ENCODE measurements at regions not wholly inside any gene's neighbourhood (a gene's known extent, or its start where the extent isn't known, plus 50 kb on each side); places are given as distances from the start of the nearest gene placed in this dataset.
"Not testable (repeated sequence)": the region's sequence is repeated elsewhere in the genome, so short reads cannot be mapped to it uniquely, and the experiment has no call there.

DNA sequence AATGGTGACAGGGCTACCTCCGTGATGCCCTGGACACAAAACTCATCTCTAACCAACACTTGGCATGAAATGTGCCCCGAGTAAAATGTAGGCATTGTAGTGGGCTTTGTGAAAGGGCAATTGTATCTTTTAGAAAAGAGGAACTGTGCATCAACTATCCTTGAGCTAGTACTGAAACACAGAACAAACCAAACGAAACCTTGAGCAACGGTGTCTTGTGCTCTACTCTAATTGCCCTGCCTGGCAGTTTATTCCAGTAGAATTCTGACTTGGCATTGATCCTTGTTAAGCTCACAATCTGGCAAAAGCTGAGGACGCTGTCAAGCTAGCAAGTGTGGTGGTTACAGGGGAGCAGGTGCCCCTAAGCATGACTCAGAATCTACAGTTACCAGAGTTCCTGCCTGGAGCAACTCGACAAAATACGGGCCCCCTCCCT lies 707.1 kb upstream of the SPRY2 start:
- in situ Hi-C loops (cut with HindIII; ENCODE audit: low sequenced_read_pairs): no loop called here

DNA sequence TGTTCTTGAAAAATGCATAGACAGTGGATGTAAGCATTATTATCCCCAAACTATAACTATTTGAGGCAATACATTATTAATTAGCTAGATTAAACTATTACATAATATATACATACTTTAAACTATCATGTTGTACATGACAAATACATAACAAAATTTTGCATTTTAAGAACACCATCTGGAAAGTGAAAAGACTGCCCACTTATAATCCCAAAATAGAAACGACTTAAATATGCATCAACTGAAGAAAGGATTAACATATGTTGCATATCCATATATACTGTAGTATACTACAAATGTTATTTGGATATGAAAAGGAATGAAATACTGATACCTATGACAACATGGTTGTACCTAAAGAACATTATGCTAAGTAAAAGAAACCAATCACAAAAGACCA lies 700.8 kb upstream of the SPRY2 start:
- in situ Hi-C loops (cut with HindIII; ENCODE audit: low sequenced_read_pairs): no loop called here

DNA sequence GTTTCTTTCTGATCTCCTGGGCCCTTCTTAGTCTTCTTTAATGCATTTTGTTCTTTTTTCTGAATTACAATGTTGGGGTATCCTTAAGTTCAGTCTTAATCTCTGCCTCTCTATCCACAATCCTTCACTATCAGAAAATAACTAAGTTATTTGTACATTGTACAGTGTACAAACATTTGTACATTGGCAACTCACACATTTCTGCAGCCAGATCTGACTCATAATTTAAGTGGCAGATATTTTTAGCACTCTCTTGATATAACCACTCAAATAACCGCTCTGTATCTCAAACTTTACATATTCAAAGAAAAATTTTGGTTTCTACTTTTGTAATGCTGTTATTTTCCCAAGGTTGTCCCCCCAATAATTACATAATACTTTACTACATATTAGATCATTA lies 691.1 kb upstream of the SPRY2 start:
- in situ Hi-C loops (cut with HindIII; ENCODE audit: low sequenced_read_pairs): no loop called here

DNA sequence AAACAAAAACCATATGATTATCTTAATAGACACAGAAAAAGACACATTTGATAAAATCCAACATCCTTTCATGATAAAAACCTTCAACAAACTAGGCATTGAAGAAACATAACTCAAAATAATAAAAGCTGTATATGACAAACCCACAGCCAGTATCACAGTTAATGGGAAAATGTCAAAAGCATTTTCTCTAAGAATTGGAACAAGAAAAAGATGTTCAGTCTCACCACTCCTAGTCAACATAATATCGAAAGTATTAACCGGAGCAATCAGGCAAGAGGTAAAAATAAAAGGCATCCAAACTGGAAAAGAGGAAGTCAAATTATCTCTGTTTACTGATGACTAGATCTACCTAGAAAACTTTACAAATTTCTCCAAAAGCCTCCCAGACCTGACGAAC lies 684.2 kb upstream of the SPRY2 start:
- in situ Hi-C loops (cut with HindIII; ENCODE audit: low sequenced_read_pairs): no loop called here

DNA sequence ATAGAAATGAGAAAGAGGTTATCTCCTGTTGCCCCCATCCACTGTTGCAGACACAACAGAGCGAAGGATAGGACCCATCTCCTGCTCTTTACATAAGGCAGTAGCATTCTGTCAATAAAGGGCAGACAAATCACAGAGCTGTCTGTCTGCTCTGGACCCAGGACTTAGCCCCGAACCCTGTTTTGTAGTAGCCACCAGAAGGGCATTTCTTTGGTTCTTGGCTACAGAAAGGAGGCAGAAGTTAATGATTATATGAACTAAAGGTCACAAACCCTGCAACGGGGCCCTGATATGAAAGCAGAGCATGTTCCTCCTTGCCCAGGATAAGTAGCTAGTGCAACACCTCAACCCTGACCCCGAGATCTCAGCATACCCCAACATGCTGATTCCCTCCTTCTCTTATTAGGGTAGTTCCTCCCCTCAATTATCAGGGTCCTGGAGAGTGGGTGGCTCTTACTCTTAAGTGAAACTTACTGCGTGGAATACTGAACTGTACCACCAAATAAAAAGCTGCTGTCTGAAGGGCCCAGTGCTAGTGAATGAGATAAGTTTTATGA lies 680.4 kb upstream of the SPRY2 start:
- in situ Hi-C loops (cut with HindIII; ENCODE audit: low sequenced_read_pairs): no loop called here

DNA sequence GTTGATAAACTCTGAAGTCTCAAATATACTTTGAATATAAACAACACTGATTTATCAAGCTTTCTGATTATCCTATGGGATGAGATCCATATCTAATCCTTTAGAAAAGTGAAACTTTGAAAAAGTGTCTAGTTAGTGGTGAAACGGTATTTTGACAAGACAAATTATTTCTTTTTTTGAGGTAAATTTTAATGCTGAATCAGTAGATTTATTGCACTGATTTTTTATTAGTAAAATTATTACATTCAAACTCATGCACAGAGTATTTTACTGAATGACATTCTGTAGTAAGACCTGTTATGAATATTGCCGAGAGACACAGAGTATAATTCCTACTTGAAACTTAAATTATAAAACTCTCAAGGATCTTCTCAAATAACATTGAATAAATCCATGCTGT lies 679.1 kb upstream of the SPRY2 start:
- in situ Hi-C loops (cut with HindIII; ENCODE audit: low sequenced_read_pairs): no loop called here

- in situ Hi-C loops (cut with HindIII; ENCODE audit: low sequenced_read_pairs): no loop called here
Measured at GRCh38 chr13:81018936-81019335, 678.0 kb upstream of the SPRY2 start.

GRCh38 chr13:81017513-81018152 lies 676.7 kb upstream of the SPRY2 start:
- in situ Hi-C loops (cut with HindIII; ENCODE audit: low sequenced_read_pairs): no loop called here

- in situ Hi-C loops (cut with HindIII; ENCODE audit: low sequenced_read_pairs): no loop called here
Measured at GRCh38 chr13:81012031-81012430, 671.1 kb upstream of the SPRY2 start.

- in situ Hi-C loops (cut with HindIII; ENCODE audit: low sequenced_read_pairs): no loop called here
Measured at GRCh38 chr13:81001828-81002385, 661.0 kb upstream of the SPRY2 start.

- in situ Hi-C loops (cut with HindIII; ENCODE audit: low sequenced_read_pairs): not testable (repeated sequence)
Measured at GRCh38 chr13:80998603-80999002, 657.7 kb upstream of the SPRY2 start.

GRCh38 chr13:80989747-80990146 lies 648.8 kb upstream of the SPRY2 start:
- in situ Hi-C loops (cut with HindIII; ENCODE audit: low sequenced_read_pairs): no loop called here

GRCh38 chr13:80989241-80989640 lies 648.3 kb upstream of the SPRY2 start:
- in situ Hi-C loops (cut with HindIII; ENCODE audit: low sequenced_read_pairs): no loop called here

DNA sequence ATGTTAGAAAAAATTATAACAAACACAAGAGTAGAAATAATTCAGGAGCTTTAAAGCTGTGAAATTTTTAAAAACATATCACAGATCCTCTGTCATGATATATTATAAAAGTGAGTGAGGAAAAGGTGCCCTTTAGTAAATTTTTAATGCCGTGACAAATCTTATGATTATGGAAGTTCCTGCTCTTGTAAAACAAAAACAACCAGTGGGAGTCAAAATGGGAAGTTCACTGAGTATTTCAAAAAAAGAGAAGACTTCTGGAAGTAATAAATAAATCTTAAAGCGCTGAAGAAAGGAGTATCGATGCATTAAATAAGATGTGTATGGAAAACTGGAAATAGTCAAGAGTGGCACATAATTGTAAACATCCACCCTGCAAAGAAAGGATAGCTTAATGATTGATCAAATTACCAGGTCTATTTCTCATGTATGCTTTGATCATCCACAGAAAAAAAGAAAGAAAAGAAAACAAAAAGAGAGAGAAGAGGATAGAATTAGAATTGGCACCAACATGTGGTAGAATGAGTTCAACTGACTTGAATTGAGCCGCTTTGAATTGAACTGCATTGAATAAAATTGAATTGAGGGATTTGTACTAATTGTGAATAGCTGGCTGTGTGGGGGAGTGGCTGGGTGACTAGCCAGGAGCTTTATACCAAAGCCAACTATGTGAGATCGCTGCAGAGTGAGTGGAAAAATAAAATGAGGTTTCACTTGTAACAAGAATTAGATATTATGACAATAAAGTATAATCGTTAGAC lies 647.6 kb upstream of the SPRY2 start:
- in situ Hi-C loops (cut with HindIII; ENCODE audit: low sequenced_read_pairs): no loop called here

GRCh38 chr13:80979035-80979641 lies 638.2 kb upstream of the SPRY2 start:
- in situ Hi-C loops (cut with HindIII; ENCODE audit: low sequenced_read_pairs): no loop called here

DNA sequence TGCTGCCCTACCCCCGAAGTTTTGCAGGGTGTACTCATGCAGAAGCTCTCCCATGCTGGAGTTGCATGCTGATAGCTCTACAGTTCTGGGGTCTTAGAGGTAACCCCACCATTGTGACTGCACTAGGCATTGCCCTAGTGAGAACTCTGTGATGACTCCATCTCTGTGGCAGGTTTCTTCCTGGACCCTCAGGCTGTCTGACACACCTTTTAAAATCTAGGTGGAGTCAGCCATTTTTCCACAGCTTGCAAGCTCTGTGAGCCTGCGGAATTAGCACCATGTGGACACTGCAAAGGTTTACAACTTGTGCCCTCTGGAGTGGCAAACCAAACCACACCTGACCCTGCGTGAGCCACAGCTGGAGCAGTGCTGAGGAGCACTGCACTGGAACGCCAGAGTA lies 636.2 kb upstream of the SPRY2 start:
- in situ Hi-C loops (cut with HindIII; ENCODE audit: low sequenced_read_pairs): no loop called here

- in situ Hi-C loops (cut with HindIII; ENCODE audit: low sequenced_read_pairs): no loop called here
Measured at GRCh38 chr13:80975903-80976302, 635.0 kb upstream of the SPRY2 start.

DNA sequence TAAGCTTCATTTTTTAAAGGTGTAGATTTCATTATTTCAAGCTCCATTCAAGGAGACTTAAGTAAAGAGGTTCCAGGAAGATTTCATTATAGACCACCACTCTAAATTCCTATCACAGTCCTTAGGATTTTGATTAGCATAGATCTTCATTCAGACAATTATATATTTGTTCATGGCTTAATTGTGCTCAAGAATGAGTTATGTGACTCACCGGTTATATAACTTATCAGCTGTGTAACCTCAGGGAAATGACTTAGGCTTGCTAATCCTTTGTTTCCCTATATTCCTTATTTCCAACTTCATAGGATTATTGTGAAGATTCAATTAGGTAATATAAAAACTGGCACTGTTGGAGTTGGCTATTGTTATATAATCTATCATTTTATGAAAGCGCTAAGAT lies 632.8 kb upstream of the SPRY2 start:
- in situ Hi-C loops (cut with HindIII; ENCODE audit: low sequenced_read_pairs): no loop called here

DNA sequence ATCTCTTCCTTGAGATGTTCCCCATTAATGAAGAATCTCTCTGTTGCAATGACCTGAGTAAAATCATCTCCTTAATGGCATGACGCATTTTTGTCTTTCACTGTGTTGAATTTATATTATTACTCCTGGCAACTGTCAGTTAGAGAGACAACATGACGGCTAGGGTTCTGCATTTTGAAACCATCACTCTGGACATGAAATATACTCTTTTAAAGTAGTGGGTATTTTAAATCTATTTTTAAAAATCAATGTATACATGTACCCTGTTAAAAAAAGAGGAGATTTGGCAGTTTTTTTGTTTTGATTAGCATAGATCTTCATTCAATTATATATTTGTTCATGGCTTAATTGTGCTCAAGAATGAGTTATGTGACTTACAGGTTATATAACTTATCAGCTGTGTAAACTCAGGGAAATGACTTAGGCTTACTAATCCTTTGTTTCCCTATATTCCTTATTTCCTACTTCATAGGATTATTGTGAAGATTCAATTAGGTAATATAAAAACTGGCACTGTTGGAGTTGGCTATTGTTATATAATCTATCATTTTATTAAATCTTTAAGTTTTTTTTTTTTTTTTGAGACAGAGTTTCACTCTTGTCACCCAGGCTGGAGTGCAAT lies 632.0 kb upstream of the SPRY2 start:
- in situ Hi-C loops (cut with HindIII; ENCODE audit: low sequenced_read_pairs): no loop called here

DNA sequence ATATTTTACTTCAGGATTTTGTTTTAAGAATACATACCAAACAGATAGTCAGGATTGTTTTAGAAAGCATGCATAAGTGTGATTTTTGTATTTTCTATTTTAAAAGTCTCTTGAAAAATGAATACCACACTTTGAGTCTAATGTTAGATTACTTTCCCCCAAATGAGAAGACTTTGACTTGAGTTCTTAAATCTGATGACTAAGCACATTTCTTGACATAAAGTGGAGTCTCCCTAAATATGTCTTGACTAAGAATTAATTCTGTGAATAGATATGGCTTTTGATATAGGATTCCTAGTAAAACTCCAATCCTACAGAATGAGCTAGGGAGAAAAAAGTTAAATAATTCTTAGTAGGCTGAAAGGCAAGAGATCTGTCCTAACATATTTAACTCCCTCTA lies 624.2 kb upstream of the SPRY2 start:
- in situ Hi-C loops (cut with HindIII; ENCODE audit: low sequenced_read_pairs): no loop called here

- in situ Hi-C loops (cut with HindIII; ENCODE audit: low sequenced_read_pairs): no loop called here
Measured at GRCh38 chr13:80962855-80963254, 621.9 kb upstream of the SPRY2 start.

Measured in endothelial cell of hepatic sinusoid (primary cell).